Activated T-cell treated with anti-CD3 and anti-CD28 coated beads for 48 hours (primary cell): ENCODE measurements at regions not wholly inside any gene's neighbourhood (a gene's known extent, or its start where the extent isn't known, plus 50 kb on each side); places are given as distances from the start of the nearest gene placed in this dataset.
"Not testable (repeated sequence)": the region's sequence is repeated elsewhere in the genome, so short reads cannot be mapped to it uniquely, and the experiment has no call there.

ENCODE experiments used
- DNase-seq: peaks from one replicate; pipeline ENCODE4 v3.0.0-alpha.2; 2020; ENCODE audit warnings: low read depth

GRCh38 chr3:102332934-102333333, 101.9 kb upstream of the ZPLD1 start:
- no peak for DNase-seq

DNA sequence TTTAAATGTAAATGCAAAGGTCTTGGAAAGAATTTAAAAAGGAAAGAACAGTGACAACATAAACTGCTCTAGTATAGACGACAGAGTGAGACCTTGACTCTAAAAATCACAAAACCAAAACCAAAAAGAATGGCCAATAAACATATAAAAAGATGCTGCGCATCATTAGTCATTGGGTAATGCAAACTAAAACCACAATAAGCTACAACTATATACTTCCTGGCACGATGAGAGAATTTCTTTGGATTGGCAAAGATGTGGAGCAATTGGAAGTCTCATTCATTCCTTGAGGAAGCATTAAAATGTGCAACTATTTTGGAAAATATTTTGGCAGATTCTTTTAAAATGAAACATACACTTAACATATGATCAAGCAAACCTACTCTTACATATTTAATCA, 98.7 kb upstream of the ZPLD1 start:
- no peak for DNase-seq

DNA sequence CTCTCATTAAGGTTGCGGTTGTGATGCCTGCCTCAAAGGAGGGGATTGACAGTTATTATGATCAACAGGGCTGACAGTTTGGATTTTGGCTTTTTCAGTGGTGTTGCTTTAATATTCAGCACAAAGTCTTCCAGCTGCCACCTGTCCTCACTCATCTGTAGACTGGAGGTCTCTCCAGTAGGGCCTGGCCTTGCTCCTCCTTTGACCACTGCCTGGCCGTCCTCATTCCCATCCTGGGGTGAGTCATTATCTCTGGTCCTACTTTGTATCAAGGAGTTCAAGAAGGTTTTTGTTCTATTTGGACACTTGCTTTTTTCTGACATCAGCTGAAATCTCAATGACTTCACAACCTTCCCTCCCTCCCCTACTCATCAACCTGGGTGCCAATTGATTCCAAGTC, 95.1 kb upstream of the ZPLD1 start:
- DNase-seq: no peak

DNA sequence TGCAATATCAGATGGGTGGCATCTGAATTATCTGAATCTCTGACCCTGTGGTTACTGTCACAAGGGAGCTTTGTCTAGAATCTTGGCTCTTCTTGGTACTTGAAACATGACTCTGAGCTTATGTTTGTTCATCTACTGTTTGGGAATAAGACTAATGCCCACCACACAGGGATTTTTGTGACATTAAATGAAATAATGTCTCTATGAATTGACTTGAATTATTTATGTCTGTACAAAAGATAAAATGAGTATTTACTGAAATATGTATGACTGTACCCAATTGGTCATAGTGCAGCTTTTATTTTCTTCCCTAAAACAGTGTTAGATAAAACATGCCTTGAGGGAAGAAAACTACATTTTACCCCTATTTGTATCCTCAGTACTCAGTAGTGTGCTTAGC, 87.9 kb upstream of the ZPLD1 start:
- no peak for DNase-seq

- DNase-seq: no peak
Measured at GRCh38 chr3:102348904-102349303, 85.9 kb upstream of the ZPLD1 start.

DNA sequence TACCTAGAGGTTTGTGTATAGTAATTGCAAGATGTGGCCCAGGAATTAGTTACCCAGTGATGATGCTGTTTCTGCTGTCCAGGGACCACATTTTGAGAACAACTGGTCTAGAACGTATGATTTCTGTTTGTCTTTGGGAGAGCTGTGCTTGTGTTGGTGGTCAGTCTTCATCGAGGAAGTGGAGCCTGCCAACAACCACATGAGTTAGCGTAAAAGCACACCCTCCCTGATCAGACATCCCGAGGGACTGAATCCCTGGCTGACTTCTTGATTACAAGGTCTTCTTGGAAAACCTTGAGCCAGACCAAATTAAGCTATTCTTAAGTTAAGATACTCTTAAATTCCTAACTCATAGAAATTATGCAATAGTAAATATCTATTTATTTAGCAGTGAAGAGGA, 81.7 kb upstream of the ZPLD1 start:
- no peak for DNase-seq

GRCh38 chr3:102353805-102354204, 81.0 kb upstream of the ZPLD1 start:
- DNase-seq: no peak

GRCh38 chr3:102354818-102355515, 79.8 kb upstream of the ZPLD1 start:
- no peak for DNase-seq

DNA sequence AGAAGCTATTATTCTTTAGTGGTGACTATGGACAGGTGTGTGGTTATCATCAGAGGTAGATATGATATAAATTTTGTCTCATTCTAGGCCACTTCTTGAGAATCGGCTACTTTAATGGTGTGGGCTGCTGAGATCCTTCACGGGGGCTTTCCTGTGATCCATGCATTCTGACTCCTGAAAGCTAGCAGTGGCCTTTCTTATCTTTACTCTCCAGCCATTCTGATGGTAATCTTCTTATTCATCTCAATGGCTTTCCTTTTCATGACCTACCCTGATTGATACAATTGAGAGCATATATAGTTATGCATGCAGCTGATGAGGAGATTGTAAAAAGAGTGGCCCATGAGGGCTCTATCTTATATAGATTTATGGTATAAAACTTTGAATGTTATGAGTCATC, 78.3 kb upstream of the ZPLD1 start:
- DNase-seq: no peak

DNA sequence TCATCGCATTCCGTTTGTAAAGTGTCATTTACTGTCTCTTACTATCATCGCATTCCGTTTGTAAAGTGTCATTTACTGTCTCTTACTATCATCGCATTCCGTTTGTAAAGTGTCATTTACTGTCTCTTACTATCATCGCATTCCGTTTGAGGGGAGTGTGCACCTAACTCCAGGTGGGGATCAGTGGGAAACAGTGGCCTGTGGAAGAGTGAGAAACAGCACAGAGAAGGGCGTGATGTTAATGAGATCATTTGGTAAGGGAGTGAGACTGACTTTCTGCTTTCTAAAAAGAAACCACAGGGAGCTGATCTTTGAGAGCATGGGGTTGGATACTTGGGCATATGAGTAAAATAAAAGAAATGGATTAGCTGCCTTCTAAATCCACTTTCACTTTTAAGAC, 77.5 kb upstream of the ZPLD1 start:
- DNase-seq: not testable (repeated sequence)

DNA sequence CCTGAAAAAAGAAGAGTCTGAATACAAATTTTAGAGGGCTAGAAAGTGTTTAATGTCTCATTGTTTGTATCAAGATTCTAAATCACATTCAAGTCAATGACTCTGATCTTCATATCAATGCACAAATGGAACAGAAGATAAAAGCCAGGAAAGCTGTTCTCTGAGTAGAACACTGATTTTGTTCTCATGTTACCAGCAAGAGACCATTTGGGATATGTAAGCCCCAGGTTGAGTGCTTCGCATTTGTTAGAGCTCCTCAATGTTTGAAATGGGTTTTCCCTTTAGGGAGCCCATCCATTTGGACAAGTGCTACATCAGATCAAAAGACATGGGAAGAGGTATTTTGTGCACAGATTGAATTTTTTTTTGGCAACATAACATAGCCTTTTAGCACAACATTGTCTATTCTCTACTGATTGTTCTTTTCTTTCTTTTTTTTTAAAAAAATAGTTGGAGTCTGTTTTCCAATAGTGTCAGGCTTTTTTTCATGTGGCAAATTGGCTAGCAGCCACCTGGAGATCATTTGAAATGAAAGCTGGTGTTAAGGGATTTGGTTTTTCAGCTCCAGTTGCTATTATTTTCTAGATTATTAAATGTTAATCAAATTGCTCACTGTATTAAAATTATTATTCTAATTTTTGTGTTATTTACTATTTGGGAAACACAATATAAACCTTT, 74.5 kb upstream of the ZPLD1 start:
- no peak for DNase-seq

DNA sequence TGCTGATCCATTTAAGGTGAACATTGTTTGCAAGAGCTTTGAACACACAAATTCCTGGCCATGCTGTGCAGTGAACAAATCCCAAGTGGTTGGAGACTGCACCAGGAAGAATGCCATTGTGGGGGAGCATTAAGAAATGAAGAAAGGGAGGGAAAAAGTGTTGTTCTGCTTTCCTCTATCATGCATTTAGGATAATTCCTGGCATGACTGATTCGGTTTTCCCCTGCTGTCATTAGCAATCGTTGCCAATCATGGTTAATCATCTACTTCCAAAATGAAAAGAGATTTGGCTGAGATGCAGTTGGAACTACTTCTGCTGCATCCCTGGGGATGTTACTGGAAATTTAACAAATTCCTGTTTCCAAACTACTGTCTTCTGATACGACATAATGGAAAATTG, 73.7 kb upstream of the ZPLD1 start:
- DNase-seq: no peak

GRCh38 chr3:102366116-102366515, 68.7 kb upstream of the ZPLD1 start:
- DNase-seq: not testable (repeated sequence)

DNA sequence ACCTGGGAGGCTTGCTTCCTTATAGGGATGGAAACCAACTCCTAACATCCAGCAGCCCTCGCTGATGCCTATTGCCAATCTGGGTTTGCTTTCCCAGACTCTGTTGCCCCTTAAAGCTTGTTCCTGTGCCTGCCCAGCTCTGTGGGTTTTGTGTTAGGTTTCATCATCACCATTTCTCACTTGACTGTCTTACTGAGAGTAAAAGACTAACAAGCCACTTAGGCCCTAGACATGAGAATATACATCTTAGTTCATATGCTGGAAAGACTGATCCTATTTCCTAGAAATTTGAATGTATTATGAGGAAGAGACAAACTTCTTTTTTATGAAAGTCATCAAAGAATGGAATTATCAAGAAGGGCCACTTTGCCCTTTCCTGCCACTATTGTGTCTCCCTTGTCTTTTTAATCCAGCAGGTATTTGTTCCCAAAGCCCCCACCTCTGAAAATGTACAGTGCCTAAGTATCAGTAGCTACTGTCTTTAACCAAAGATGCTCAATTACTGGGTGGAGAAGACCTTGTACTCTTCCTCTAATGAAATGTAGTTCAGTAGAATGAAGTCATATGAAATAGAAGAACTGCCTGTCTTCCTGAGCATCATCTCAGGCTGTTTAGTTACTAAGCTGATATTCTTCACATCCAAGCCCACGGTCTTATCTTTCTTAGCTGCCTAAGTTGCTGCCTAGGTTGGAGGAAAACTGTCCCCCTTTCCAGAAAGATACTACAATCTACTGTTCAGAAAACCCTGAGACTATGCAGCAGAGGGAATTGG, 59.8 kb upstream of the ZPLD1 start:
- no peak for DNase-seq

DNA sequence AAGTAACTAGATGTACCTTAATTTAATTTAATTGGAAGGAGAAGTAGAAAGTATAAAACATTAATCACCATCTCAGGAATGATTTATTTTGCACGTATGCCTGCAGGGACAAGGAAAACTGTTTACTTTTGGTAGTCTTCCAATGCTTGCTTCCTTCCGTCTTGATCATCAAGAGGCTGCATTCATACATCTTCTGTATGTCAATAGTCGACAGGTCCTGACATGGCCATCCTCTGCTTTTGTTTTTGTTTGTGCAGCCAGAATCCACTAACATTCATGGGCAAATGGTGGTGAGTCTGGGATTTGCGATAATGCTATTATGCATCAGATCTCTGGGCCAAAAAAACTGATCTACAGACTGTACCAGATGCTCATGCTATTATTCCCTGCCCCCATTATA, 56.6 kb upstream of the ZPLD1 start:
- DNase-seq: no peak

- not testable (repeated sequence) for DNase-seq
Measured at GRCh38 chr3:102382201-102382600, 52.6 kb upstream of the ZPLD1 start.
